Keratinocyte (primary cell): ENCODE measurements at regions not wholly inside any gene's neighbourhood (a gene's known extent, or its start where the extent isn't known, plus 50 kb on each side); places are given as distances from the start of the nearest gene placed in this dataset.

ENCODE experiments used
- DNase-seq: peaks from one replicate; pipeline ENCODE4 v3.0.0-alpha.2; 2011; ENCODE audit warnings: low read depth, missing footprints, low spot score
- FAIRE-seq: peaks from 2 replicates; lab custom pipeline; 2011; peaks lifted over from hg19 to GRCh38; lab: Jason Lieb, UNC
- H2AFZ ChIP-seq: 2 replicates; pipeline ENCODE4 v1.6.0; 2012; ENCODE audit warnings: low read length, control low read depth, inconsistent platforms; ENCODE audit not compliant: control insufficient read depth
- H3K27ac ChIP-seq: 2 replicates; pipeline ENCODE4 v1.5.1; 2011; ENCODE audit warnings: low read length; ENCODE audit not compliant: control insufficient read depth, insufficient read depth
- H3K27me3 ChIP-seq: 3 replicates; pipeline ENCODE4 v1.6.0; 2011; ENCODE audit warnings: low read length; ENCODE audit not compliant: control insufficient read depth, insufficient read depth; ENCODE audit errors: extremely low read depth
- H3K36me3 ChIP-seq, 2 experiments: 2 replicates in 1 of 2; 3 replicates in 1 of 2; pipeline ENCODE4 v1.5.1; 2011; ENCODE audit warnings: low read length in 2 of 2, mild to moderate bottlenecking in 1 of 2; ENCODE audit not compliant: control insufficient read depth in 2 of 2, insufficient read depth in 2 of 2; ENCODE audit errors: extremely low read depth in 1 of 2
- H3K4me1 ChIP-seq: 3 replicates; pipeline ENCODE4 v1.5.1; 2011; ENCODE audit warnings: low read length; ENCODE audit not compliant: control insufficient read depth, insufficient read depth; ENCODE audit errors: extremely low read depth
- H3K4me2 ChIP-seq: 3 replicates; pipeline ENCODE4 v1.6.0; 2011; ENCODE audit warnings: low read depth, low read length; ENCODE audit not compliant: control insufficient read depth, insufficient read depth; ENCODE audit errors: extremely low read depth
- H3K4me3 ChIP-seq, 3 experiments: fragments of 200-600 bp in 1 of 3; sonication (generic) in 1 of 3; 2 replicates in 2 of 3; 3 replicates in 1 of 3; pipeline ENCODE4 v1.5.1; 2011 to 2016; ENCODE audit warnings: low read length in 3 of 3, mild to moderate bottlenecking in 3 of 3, control low read depth in 2 of 3, inconsistent platforms in 1 of 3, low read depth in 1 of 3, mixed read lengths in 1 of 3, mixed run types in 1 of 3, moderate library complexity in 1 of 3; ENCODE audit not compliant: control insufficient read depth in 2 of 3, insufficient read depth in 2 of 3; ENCODE audit errors: extremely low read depth in 1 of 3
- H3K79me2 ChIP-seq: 2 replicates; pipeline ENCODE4 v1.6.0; 2012; ENCODE audit warnings: low read length; ENCODE audit not compliant: control insufficient read depth, insufficient read depth
- H3K9ac ChIP-seq: 3 replicates; pipeline ENCODE4 v1.6.0; 2011; ENCODE audit warnings: low read length; ENCODE audit not compliant: control insufficient read depth, insufficient read depth; ENCODE audit errors: extremely low read depth
- H3K9me1 ChIP-seq: 3 replicates; pipeline ENCODE4 v1.6.0; 2011; ENCODE audit warnings: low read length; ENCODE audit not compliant: control insufficient read depth, insufficient read depth; ENCODE audit errors: extremely low read depth
- H3K9me3 ChIP-seq: 2 replicates; pipeline ENCODE4 v1.5.1; 2012; ENCODE audit warnings: low read depth, low read length; ENCODE audit not compliant: control insufficient read depth
- H4K20me1 ChIP-seq: 3 replicates; pipeline ENCODE4 v1.6.0; 2011; ENCODE audit warnings: low read length; ENCODE audit not compliant: control insufficient read depth, insufficient read depth; ENCODE audit errors: extremely low read depth
- EZH2 ChIP-seq: IDR thresholded peaks from one replicate; pipeline ENCODE4 v1.6.1; 2012; ENCODE audit warnings: inconsistent platforms, mild to moderate bottlenecking, low read length, moderate library complexity
- dilution Hi-C: fragments of 300-500 bp; cut with MboI; formaldehyde crosslinking; loops from one replicate; pipeline ENCODE4 v1.7.0; 2020; ENCODE audit warnings: low sequenced_read_pairs; ENCODE audit not compliant: extremely low pct_ligation_motif_present
- TF ChIP-seq, protein P1 (sequence below), 3 experiments: IDR thresholded peaks in 1 of 3; conservative IDR thresholded peaks in 1 of 3; optimal IDR thresholded peaks in 1 of 3; 2 replicates in 2 of 3; 3 replicates in 1 of 3; pipeline versions ENCODE3 to v1.5.1; 2011; ENCODE audit warnings: low read length in 3 of 3, mild to moderate bottlenecking in 3 of 3, moderate library complexity in 2 of 3, control low read depth in 1 of 3, inconsistent platforms in 1 of 3; ENCODE audit not compliant: insufficient read depth in 2 of 3; ENCODE audit errors: extremely low read depth in 1 of 3

DNA sequence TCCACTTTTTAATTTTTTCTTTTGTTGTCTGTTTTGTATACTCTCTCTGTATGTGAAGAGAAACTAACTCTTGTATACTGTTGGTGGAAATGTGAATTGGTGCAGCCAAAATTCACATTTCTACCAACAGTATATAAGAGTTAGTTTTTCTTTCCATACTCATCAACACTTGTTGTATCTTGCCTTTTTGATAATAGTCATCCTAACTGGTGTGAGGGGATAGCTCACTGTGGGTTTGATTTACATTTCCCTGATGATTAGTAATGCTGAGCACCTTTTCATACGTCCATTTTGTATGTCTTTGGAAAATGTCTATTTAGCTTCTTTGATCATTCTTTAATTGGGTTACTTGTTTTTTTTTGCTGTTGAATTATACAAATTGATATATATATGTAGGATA, 375.5 kb upstream of the IGFBP3 start:
- no peaks in the 10 kb centered on the region for H3K27me3 ChIP-seq
- H3K27ac ChIP-seq = peak overlapping the region; percentile 77
- peaks cover 3% of the 10 kb centered on the region for H3K9me3 ChIP-seq
- H3K9ac ChIP-seq = no peak overlapping the region
- dilution Hi-C loops = no loop called here
- no peaks in the 10 kb centered on the region for H4K20me1 ChIP-seq
- peak overlapping the region; percentile 40 for H3K4me2 ChIP-seq
- H3K79me2 ChIP-seq = no peaks in the 10 kb centered on the region
- no peak for TF ChIP-seq EZH2
- TF ChIP-seq, protein P1, sequence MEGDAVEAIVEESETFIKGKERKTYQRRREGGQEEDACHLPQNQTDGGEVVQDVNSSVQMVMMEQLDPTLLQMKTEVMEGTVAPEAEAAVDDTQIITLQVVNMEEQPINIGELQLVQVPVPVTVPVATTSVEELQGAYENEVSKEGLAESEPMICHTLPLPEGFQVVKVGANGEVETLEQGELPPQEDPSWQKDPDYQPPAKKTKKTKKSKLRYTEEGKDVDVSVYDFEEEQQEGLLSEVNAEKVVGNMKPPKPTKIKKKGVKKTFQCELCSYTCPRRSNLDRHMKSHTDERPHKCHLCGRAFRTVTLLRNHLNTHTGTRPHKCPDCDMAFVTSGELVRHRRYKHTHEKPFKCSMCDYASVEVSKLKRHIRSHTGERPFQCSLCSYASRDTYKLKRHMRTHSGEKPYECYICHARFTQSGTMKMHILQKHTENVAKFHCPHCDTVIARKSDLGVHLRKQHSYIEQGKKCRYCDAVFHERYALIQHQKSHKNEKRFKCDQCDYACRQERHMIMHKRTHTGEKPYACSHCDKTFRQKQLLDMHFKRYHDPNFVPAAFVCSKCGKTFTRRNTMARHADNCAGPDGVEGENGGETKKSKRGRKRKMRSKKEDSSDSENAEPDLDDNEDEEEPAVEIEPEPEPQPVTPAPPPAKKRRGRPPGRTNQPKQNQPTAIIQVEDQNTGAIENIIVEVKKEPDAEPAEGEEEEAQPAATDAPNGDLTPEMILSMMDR (optimal IDR thresholded peaks at IDR 0.05 in 1 of 3, IDR thresholded peaks at IDR 0.05 in 1 of 3, conservative IDR thresholded peaks at IDR 0.05 in 1 of 3; ENCODE audit: extremely low read depth in 1 of 3, insufficient read depth in 2 of 3, low read length in 3 of 3) = no peak
- FAIRE-seq = peak; percentile 70
- H3K4me3 ChIP-seq = peak overlapping the region in 1 of 3 experiments; percentile 37
- peaks cover 20% of the 10 kb centered on the region for H3K4me1 ChIP-seq
- H3K9me1 ChIP-seq = no peaks in the 10 kb centered on the region
- H3K36me3 ChIP-seq = no peaks in the 10 kb centered on the region
- peak overlapping the region; percentile 52 for H2AFZ ChIP-seq
- DNase-seq = no peak

DNA sequence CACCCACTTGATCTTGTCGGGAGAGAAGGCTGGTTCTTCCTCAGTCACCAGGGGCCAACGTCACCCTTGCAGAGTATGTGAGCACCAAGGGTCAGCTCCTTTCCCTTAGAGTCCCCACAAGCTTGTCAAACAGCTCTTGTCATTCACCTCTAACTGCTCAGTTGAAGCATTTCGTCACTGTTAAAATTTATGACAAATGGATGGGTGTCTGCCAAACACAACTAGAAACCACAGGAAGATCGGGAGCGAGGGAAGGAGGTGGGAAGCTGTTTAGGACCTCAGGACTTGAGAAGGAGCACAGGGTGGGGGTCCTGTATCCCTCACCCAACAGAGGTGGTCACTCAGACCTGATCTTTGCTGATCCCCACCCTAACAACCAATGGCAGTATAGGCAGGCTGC, 373.3 kb upstream of the IGFBP3 start:
- no peaks in the 10 kb centered on the region for H3K79me2 ChIP-seq
- H2AFZ ChIP-seq = no peak overlapping the region
- dilution Hi-C loops = no loop called here
- no peaks in the 10 kb centered on the region for H3K27me3 ChIP-seq
- no peak overlapping the region for H3K4me2 ChIP-seq
- no peaks in the 10 kb centered on the region for H3K9me1 ChIP-seq
- FAIRE-seq (peak; percentile 52), DNase-seq (no peak)
- H3K9ac ChIP-seq = no peak overlapping the region
- no peaks in the 10 kb centered on the region for H4K20me1 ChIP-seq
- no peak overlapping the region for H3K4me3 ChIP-seq
- no peak for TF ChIP-seq EZH2
- TF ChIP-seq, protein P1 (optimal IDR thresholded peaks at IDR 0.05 in 1 of 3, IDR thresholded peaks at IDR 0.05 in 1 of 3, conservative IDR thresholded peaks at IDR 0.05 in 1 of 3; ENCODE audit: extremely low read depth in 1 of 3, insufficient read depth in 2 of 3, low read length in 3 of 3) = no peak
- no peaks in the 10 kb centered on the region for H3K36me3 ChIP-seq
- no peak overlapping the region for H3K27ac ChIP-seq
- peaks cover 31% of the 10 kb centered on the region for H3K4me1 ChIP-seq
- H3K9me3 ChIP-seq = peaks cover 3% of the 10 kb centered on the region
